HCT116 (cell line): ENCODE measurements at regions not wholly inside any gene's neighbourhood (a gene's known extent, or its start where the extent isn't known, plus 50 kb on each side); places are given as distances from the start of the nearest gene placed in this dataset.

Experiments used
- ATAC-seq: fragments of 200-7000 bp; cut with Tn5 transposase; 2 replicates; pipeline ENCODE4 v1.9.1; 2020; ENCODE audit warnings: mild to moderate bottlenecking, moderate library complexity
- BruUV-seq: library from RNA; stranded (reverse); fragments of 400-500 nt; replicated peaks from 2 replicates; lab custom pipeline; 2021; lab: Mats Ljungman, UMichigan
- CTCF ChIA-PET: fragments of 300-600 bp; sonication (Branson Sonifier 250); formaldehyde crosslinking; loops from one replicate; lab custom pipeline; 2021; ENCODE audit warnings: antibody characterized with exemption; lab: Charles Lee
- POLR2A ChIA-PET: fragments of 300-600, 350-600 bp; sonication (Branson Sonifier 250); formaldehyde crosslinking; loops from one replicate; lab custom pipeline; 2021; ENCODE audit warnings: antibody characterized with exemption; lab: Charles Lee
- RAD21 ChIA-PET, 2 experiments: fragments of 300-600 bp; sonication (Branson Sonifier 250); formaldehyde crosslinking; loops; one replicate each; lab custom pipeline; 2023; ENCODE audit warnings: low total read pairs in 2 of 2; ENCODE audit not compliant: uncharacterized antibody in 2 of 2, unreplicated experiment in 2 of 2, low non-redundant PET in 1 of 2; lab: Charles Lee
- DNase-seq: peaks from one replicate; pipeline ENCODE4 v3.0.0-alpha.2; 2010; ENCODE audit warnings: low read depth, low spot score
- H2AFZ ChIP-seq: fragments of 200-600 bp; shearing (Covaris generic), sonication (generic); 2 replicates; pipeline ENCODE4 v1.6.1; 2017; ENCODE audit warnings: low read depth, mixed run types, mixed read lengths, antibody characterized with exemption, low read length; ENCODE audit not compliant: poor library complexity, severe bottlenecking
- H3K27ac ChIP-seq: 2 replicates; pipeline ENCODE4 v1.5.1; 2012; ENCODE audit warnings: low read depth, low read length
- H3K27me3 ChIP-seq: fragments of 200-600 bp; sonication (generic); 2 replicates; pipeline ENCODE4 v1.6.1; 2016; ENCODE audit warnings: mixed run types, low read length, mixed read lengths; ENCODE audit not compliant: insufficient read depth
- H3K36me3 ChIP-seq, 2 experiments: fragments of 200-500 bp in 1 of 2; fragments of 200-600 bp in 1 of 2; sonication (Bioruptor generic) in 1 of 2; sonication (generic) in 1 of 2; 2 replicates each; pipeline versions ENCODE4 v1.5.1 to v1.6.1; 2014 to 2016; ENCODE audit warnings: low read length in 2 of 2, inconsistent platforms in 1 of 2, mixed read lengths in 1 of 2, mixed run types in 1 of 2; ENCODE audit not compliant: insufficient read depth in 2 of 2, control insufficient read depth in 1 of 2
- H3K4me1 ChIP-seq, 2 experiments: fragments of 200-600 bp in 1 of 2; sonication (generic) in 1 of 2; 2 replicates each; pipeline versions ENCODE4 v1.5.1 to v1.6.1; 2012 to 2017; ENCODE audit warnings: low read length in 2 of 2, inconsistent platforms in 1 of 2, mild to moderate bottlenecking in 1 of 2, mixed read lengths in 1 of 2, mixed run types in 1 of 2, moderate library complexity in 1 of 2; ENCODE audit not compliant: insufficient read depth in 2 of 2, control insufficient read depth in 1 of 2
- H3K4me2 ChIP-seq: fragments of 200-600 bp; sonication (generic); 2 replicates; pipeline ENCODE4 v1.6.1; 2017; ENCODE audit warnings: mixed run types, low read length, mixed read lengths
- H3K4me3 ChIP-seq, 2 experiments: fragments of 200-600 bp in 1 of 2; sonication (generic) in 1 of 2; replicated peaks in 1 of 2; 2 replicates each; pipeline ENCODE4 v1.5.1; 2011 to 2016; ENCODE audit warnings: low read length in 2 of 2, control low read depth in 1 of 2, low read depth in 1 of 2, mild to moderate bottlenecking in 1 of 2, mixed read lengths in 1 of 2, mixed run types in 1 of 2
- H3K79me2 ChIP-seq: fragments of 200-600 bp; sonication (generic); 2 replicates; pipeline ENCODE4 v1.6.1; 2017; ENCODE audit warnings: mild to moderate bottlenecking, mixed run types, low read length, moderate library complexity, mixed read lengths; ENCODE audit not compliant: insufficient read depth
- H3K9ac ChIP-seq: fragments of 200-600 bp; sonication (generic); 2 replicates; pipeline ENCODE4 v1.6.1; 2016; ENCODE audit warnings: low read length, mixed read lengths
- H3K9me2 ChIP-seq: fragments of 200-600 bp; sonication (generic), shearing (Covaris generic); 2 replicates; pipeline ENCODE4 v1.6.1; 2017; ENCODE audit warnings: mixed run types, mild to moderate bottlenecking, moderate library complexity; ENCODE audit not compliant: insufficient read depth
- H3K9me3 ChIP-seq, 2 experiments: fragments of 200-500 bp in 1 of 2; fragments of 200-600 bp in 1 of 2; sonication (Bioruptor generic) in 1 of 2; sonication (generic) in 1 of 2; 2 replicates each; pipeline ENCODE4 v1.6.1; 2014 to 2017; ENCODE audit warnings: low read length in 2 of 2, mixed read lengths in 2 of 2, inconsistent platforms in 1 of 2, low read depth in 1 of 2, mild to moderate bottlenecking in 1 of 2, mixed run types in 1 of 2, moderate library complexity in 1 of 2; ENCODE audit not compliant: control insufficient read depth in 1 of 2, insufficient read depth in 1 of 2
- H4K20me1 ChIP-seq: fragments of 200-600 bp; sonication (generic), shearing (Covaris generic); 2 replicates; pipeline ENCODE4 v1.6.1; 2017; ENCODE audit warnings: mixed run types, mild to moderate bottlenecking, moderate library complexity; ENCODE audit not compliant: insufficient read depth
- CBX3 ChIP-seq: IDR thresholded peaks from 2 replicates; pipeline ENCODE4 v1.6.1; 2012; ENCODE audit warnings: low read depth
- CEBPB ChIP-seq: IDR thresholded peaks from 2 replicates; pipeline ENCODE4 v1.6.1; 2012; ENCODE audit warnings: low read depth
- EZH2 ChIP-seq: fragments of 200-600 bp; sonication (generic); IDR thresholded peaks from 2 replicates; pipeline ENCODE4 v1.6.1; 2017; ENCODE audit warnings: antibody characterized with exemption, mixed run types
- EZH2phosphoT487 ChIP-seq: fragments of 200-600 bp; IDR thresholded peaks from 2 replicates; pipeline ENCODE4 v1.6.1; 2018; ENCODE audit warnings: antibody characterized with exemption, borderline replicate concordance
- FOSL1 ChIP-seq: IDR thresholded peaks from 2 replicates; pipeline ENCODE4 v1.6.1; 2012; ENCODE audit warnings: low read depth
- MAX ChIP-seq: IDR thresholded peaks from 2 replicates; pipeline ENCODE4 v1.6.1; 2012
- POLR2A ChIP-seq: IDR thresholded peaks from 2 replicates; pipeline ENCODE4 v1.7.0; 2011; ENCODE audit warnings: borderline replicate concordance; ENCODE audit not compliant: insufficient read depth, insufficient read length; ENCODE audit errors: extremely low read depth
- RAD21 ChIP-seq: IDR thresholded peaks from 2 replicates; pipeline ENCODE4 v1.6.1; 2012; ENCODE audit warnings: low read depth, mild to moderate bottlenecking
- SIN3A ChIP-seq: IDR thresholded peaks from 2 replicates; pipeline ENCODE4 v1.6.1; 2012; ENCODE audit warnings: low read depth
- SP1 ChIP-seq: IDR thresholded peaks from 2 replicates; pipeline ENCODE4 v1.6.1; 2012; ENCODE audit warnings: low read depth
- SRF ChIP-seq: IDR thresholded peaks from 2 replicates; pipeline ENCODE4 v1.6.1; 2012; ENCODE audit warnings: low read depth
- YY1 ChIP-seq: IDR thresholded peaks from 2 replicates; pipeline ENCODE4 v1.6.1; 2011; ENCODE audit warnings: low read length, low read depth, moderate library complexity, mild to moderate bottlenecking; ENCODE audit not compliant: insufficient replicate concordance; ENCODE audit errors: extremely low read depth
- ZFX ChIP-seq: fragments of 450-650 bp; IDR thresholded peaks from 2 replicates; pipeline ENCODE4 v1.6.1; 2017
- ZNF274 ChIP-seq: fragments of 200-500 bp; sonication (Bioruptor generic); IDR thresholded peaks from 2 replicates; pipeline ENCODE4 v1.6.1; 2014; ENCODE audit warnings: mild to moderate bottlenecking, low read depth, low read length, inconsistent platforms
- intact Hi-C: fragments of 100-400 bp; cut with micrococcal nuclease; formaldehyde crosslinking; loops from 2 replicates; pipeline ENCODE4 v1.10.0; 2022
- TF ChIP-seq, protein P1 (sequence below): IDR thresholded peaks from 2 replicates; pipeline ENCODE4 v1.6.1; 2011; ENCODE audit warnings: mild to moderate bottlenecking, low read length, moderate library complexity; ENCODE audit not compliant: insufficient replicate concordance; ENCODE audit errors: extremely low read depth
- TF ChIP-seq, protein P2 (sequence below), 3 experiments: fragments of 200-600 bp in 1 of 3; sonication (generic) in 1 of 3; IDR thresholded peaks in 2 of 3; conservative IDR thresholded peaks in 1 of 3; 2 replicates each; pipeline ENCODE4 v1.5.1; 2012 to 2017; ENCODE audit warnings: low read depth in 2 of 3, low read length in 2 of 3, antibody characterized with exemption in 1 of 3, borderline replicate concordance in 1 of 3, control low read depth in 1 of 3, mild to moderate bottlenecking in 1 of 3, mixed read lengths in 1 of 3, mixed run types in 1 of 3, moderate library complexity in 1 of 3; ENCODE audit not compliant: insufficient read depth in 1 of 3

- ATAC-seq (no peak), DNase-seq (no peak)
- Histone ChIP-seq H3K27ac (no peak overlapping the region), H3K4me2 (no peak overlapping the region), H2AFZ (no peak overlapping the region), H3K79me2 (no peaks in the 10 kb centered on the region), H3K9me3 (no peaks in the 10 kb centered on the region), H3K27me3 (no peaks in the 10 kb centered on the region), H3K4me1 (no peaks in the 10 kb centered on the region), H3K9ac (no peak overlapping the region), H3K36me3 (no peaks in the 10 kb centered on the region), H4K20me1 (no peaks in the 10 kb centered on the region), H3K9me2 (no peaks in the 10 kb centered on the region), H3K4me3 (no peak overlapping the region)
- intact Hi-C loops, result no loop called here
- no TSS peak for BruUV-seq
- ChIA-PET RAD21 (no interaction called here), POLR2A (no interaction called here), CTCF (no interaction called here)
- TF ChIP-seq FOSL1, result no peak
- no peak for TF ChIP-seq SP1
- TF ChIP-seq, protein P1, sequence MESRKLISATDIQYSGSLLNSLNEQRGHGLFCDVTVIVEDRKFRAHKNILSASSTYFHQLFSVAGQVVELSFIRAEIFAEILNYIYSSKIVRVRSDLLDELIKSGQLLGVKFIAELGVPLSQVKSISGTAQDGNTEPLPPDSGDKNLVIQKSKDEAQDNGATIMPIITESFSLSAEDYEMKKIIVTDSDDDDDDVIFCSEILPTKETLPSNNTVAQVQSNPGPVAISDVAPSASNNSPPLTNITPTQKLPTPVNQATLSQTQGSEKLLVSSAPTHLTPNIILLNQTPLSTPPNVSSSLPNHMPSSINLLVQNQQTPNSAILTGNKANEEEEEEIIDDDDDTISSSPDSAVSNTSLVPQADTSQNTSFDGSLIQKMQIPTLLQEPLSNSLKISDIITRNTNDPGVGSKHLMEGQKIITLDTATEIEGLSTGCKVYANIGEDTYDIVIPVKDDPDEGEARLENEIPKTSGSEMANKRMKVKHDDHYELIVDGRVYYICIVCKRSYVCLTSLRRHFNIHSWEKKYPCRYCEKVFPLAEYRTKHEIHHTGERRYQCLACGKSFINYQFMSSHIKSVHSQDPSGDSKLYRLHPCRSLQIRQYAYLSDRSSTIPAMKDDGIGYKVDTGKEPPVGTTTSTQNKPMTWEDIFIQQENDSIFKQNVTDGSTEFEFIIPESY, result no peak
- TF ChIP-seq POLR2A, result no peak
- TF ChIP-seq MAX, result no peak
- TF ChIP-seq SIN3A, result no peak
- no peak for TF ChIP-seq ZFX
- TF ChIP-seq ZNF274, result no peak
- TF ChIP-seq EZH2phosphoT487, result no peak
- TF ChIP-seq, protein P2, sequence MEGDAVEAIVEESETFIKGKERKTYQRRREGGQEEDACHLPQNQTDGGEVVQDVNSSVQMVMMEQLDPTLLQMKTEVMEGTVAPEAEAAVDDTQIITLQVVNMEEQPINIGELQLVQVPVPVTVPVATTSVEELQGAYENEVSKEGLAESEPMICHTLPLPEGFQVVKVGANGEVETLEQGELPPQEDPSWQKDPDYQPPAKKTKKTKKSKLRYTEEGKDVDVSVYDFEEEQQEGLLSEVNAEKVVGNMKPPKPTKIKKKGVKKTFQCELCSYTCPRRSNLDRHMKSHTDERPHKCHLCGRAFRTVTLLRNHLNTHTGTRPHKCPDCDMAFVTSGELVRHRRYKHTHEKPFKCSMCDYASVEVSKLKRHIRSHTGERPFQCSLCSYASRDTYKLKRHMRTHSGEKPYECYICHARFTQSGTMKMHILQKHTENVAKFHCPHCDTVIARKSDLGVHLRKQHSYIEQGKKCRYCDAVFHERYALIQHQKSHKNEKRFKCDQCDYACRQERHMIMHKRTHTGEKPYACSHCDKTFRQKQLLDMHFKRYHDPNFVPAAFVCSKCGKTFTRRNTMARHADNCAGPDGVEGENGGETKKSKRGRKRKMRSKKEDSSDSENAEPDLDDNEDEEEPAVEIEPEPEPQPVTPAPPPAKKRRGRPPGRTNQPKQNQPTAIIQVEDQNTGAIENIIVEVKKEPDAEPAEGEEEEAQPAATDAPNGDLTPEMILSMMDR (IDR thresholded peaks at IDR 0.05 in 2 of 3, conservative IDR thresholded peaks at IDR 0.05 in 1 of 3; ENCODE audit: borderline replicate concordance in 1 of 3, insufficient read depth in 1 of 3, low read depth in 2 of 3, low read length in 2 of 3), result no peak
- no peak for TF ChIP-seq YY1
- TF ChIP-seq EZH2, result no peak
- TF ChIP-seq SRF, result no peak
- TF ChIP-seq CBX3, result no peak
- TF ChIP-seq RAD21, result no peak
- TF ChIP-seq CEBPB, result no peak
Observed at GRCh38 chr12:90574676-90575075, 380.3 kb downstream of the CCER1 start.
